HUES64 (cell line): ENCODE measurements at regions not wholly inside any gene's neighbourhood (a gene's known extent, or its start where the extent isn't known, plus 50 kb on each side); places are given as distances from the start of the nearest gene placed in this dataset.

Experiments
- H3K27ac ChIP-seq: 2 replicates; pipeline ENCODE4 v1.7.0; 2013; ENCODE audit warnings: low read depth, low read length, inconsistent platforms
- H3K27me3 ChIP-seq: 2 replicates; pipeline ENCODE4 v1.6.1; 2013; ENCODE audit warnings: mild to moderate bottlenecking, low read length; ENCODE audit not compliant: insufficient read depth
- H3K36me3 ChIP-seq: 2 replicates; pipeline ENCODE4 v1.6.1; 2013; ENCODE audit warnings: mild to moderate bottlenecking, low read length; ENCODE audit not compliant: insufficient read depth
- H3K4me1 ChIP-seq: 2 replicates; pipeline ENCODE4 v1.6.1; 2013; ENCODE audit warnings: mild to moderate bottlenecking, low read length, moderate library complexity; ENCODE audit not compliant: insufficient read depth
- H3K4me3 ChIP-seq: 2 replicates; pipeline ENCODE4 v1.5.1; 2013; ENCODE audit warnings: mild to moderate bottlenecking, low read length, moderate library complexity
- H3K9ac ChIP-seq: 2 replicates; pipeline ENCODE4 v1.6.1; 2013; ENCODE audit warnings: mild to moderate bottlenecking, low read depth, low read length
- H3K9me3 ChIP-seq: 2 replicates; pipeline ENCODE4 v1.6.1; 2013; ENCODE audit warnings: low read depth, low read length; ENCODE audit not compliant: insufficient read depth
- WGBS: fragments of 150-250, 120-280 bp; methylation state at CpG from one replicate; pipeline ENCODE4 v1.1.7; 2013; ENCODE audit warnings: missing lambda C conversion rate; 5-methylcytosine and 5-hydroxymethylcytosine counted together

GRCh38 chr7:110043519-110043918 lies 1047.4 kb upstream of the LRRN3 start:
- Histone ChIP-seq H3K9ac (no peak overlapping the region), H3K4me3 (no peak overlapping the region), H3K4me1 (no peaks in the 10 kb centered on the region), H3K36me3 (no peaks in the 10 kb centered on the region), H3K9me3 (no peaks in the 10 kb centered on the region), H3K27ac (no peak overlapping the region), H3K27me3 (no peaks in the 10 kb centered on the region)
- 100% methylated on average over 1 of the region's 1 CpG for WGBS

GRCh38 chr7:110050785-110051184 lies 1040.1 kb upstream of the LRRN3 start:
- no peak overlapping the region for H3K9ac ChIP-seq
- no peaks in the 10 kb centered on the region for H3K36me3 ChIP-seq
- WGBS, result 93% methylated on average over 2 of the region's 2 CpGs

GRCh38 chr7:110051372-110051771 lies 1039.6 kb upstream of the LRRN3 start:
- Histone ChIP-seq H3K9ac (no peak overlapping the region), H3K27ac (no peak overlapping the region), H3K4me1 (no peaks in the 10 kb centered on the region), H3K36me3 (no peaks in the 10 kb centered on the region), H3K4me3 (no peak overlapping the region), H3K9me3 (no peaks in the 10 kb centered on the region), H3K27me3 (no peaks in the 10 kb centered on the region)
- 93% methylated on average over 1 of the region's 2 CpGs for WGBS

More at GRCh38 chr7:110050785-110051184, 1040.1 kb upstream of the LRRN3 start:
- Histone ChIP-seq H3K4me1 (no peaks in the 10 kb centered on the region), H3K27me3 (no peaks in the 10 kb centered on the region), H3K4me3 (no peak overlapping the region), H3K9me3 (no peaks in the 10 kb centered on the region), H3K27ac (no peak overlapping the region)

- H3K36me3 ChIP-seq, result no peaks in the 10 kb centered on the region
- H3K4me3 ChIP-seq, result no peak overlapping the region
- no peak overlapping the region for H3K27ac ChIP-seq
- no peak overlapping the region for H3K9ac ChIP-seq
- H3K9me3 ChIP-seq, result no peaks in the 10 kb centered on the region
- no peaks in the 10 kb centered on the region for H3K4me1 ChIP-seq
- WGBS, result 99% methylated on average over 3 of the region's 3 CpGs
- no peaks in the 10 kb centered on the region for H3K27me3 ChIP-seq
These were observed 1034.6 kb upstream of the LRRN3 start for GRCh38 chr7:110056331-110056730.

- Histone ChIP-seq H3K9ac (no peak overlapping the region), H3K36me3 (no peaks in the 10 kb centered on the region), H3K9me3 (no peaks in the 10 kb centered on the region), H3K4me3 (no peak overlapping the region), H3K4me1 (no peaks in the 10 kb centered on the region), H3K27me3 (no peaks in the 10 kb centered on the region), H3K27ac (no peak overlapping the region)
- WGBS, result no CpG with 5 or more reads among the region's 1 CpG
These were observed 1032.5 kb upstream of the LRRN3 start for GRCh38 chr7:110058401-110058800.

DNA sequence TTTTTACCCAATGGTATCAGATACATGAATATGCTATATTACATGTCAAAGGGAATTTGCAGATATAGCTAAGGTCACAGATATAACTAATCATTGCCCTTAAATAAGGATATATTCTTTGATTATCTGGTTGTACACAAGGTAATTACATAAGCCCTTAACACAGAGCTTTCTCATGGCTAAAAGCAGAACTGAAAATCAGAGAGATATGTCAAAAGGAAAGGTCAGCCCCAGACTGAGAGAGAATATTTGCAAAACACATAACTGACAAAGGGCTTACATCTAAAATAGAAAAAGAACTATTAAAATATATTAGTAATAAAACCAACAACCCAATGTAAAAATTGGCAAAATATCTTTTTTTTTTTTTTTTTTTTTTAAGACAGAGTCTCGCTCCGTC lies 1029.5 kb upstream of the LRRN3 start:
- WGBS, result 93% methylated on average over 2 of the region's 2 CpGs
- H3K36me3 ChIP-seq, result no peaks in the 10 kb centered on the region
- no peak overlapping the region for H3K4me3 ChIP-seq
- H3K27me3 ChIP-seq, result no peaks in the 10 kb centered on the region
- no peak overlapping the region for H3K9ac ChIP-seq
- H3K9me3 ChIP-seq, result no peaks in the 10 kb centered on the region
- H3K27ac ChIP-seq, result no peak overlapping the region
- H3K4me1 ChIP-seq, result no peaks in the 10 kb centered on the region

DNA sequence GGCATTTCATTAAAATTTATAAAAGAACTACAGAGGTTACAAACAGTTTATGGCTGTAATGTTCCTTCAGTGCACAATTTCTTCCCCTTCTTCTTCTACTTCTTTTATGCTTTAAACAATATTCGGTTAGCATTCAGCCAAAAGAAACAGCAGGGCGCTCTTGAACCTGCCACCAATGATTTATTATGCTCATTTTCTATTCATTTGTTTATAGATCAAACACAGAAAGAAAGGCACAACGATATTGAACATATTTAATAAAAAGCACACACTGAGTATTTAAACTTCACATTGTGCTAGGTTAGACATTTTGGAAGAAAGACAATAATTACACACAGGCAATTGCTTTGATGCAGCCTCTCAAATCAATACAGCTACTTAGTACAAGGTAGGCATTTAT lies 1025.8 kb upstream of the LRRN3 start:
- Histone ChIP-seq H3K9me3 (no peaks in the 10 kb centered on the region), H3K36me3 (no peaks in the 10 kb centered on the region), H3K9ac (no peak overlapping the region), H3K27me3 (no peaks in the 10 kb centered on the region), H3K4me3 (no peak overlapping the region), H3K27ac (no peak overlapping the region), H3K4me1 (no peaks in the 10 kb centered on the region)
- 99% methylated on average over 3 of the region's 3 CpGs for WGBS

- H3K9me3 ChIP-seq, result no peaks in the 10 kb centered on the region
- H3K9ac ChIP-seq, result no peak overlapping the region
- no peaks in the 10 kb centered on the region for H3K4me1 ChIP-seq
- no CpG with 5 or more reads among the region's 2 CpGs for whole genome bisulfite sequencing
- H3K4me3 ChIP-seq, result no peak overlapping the region
- no peaks in the 10 kb centered on the region for H3K27me3 ChIP-seq
- H3K27ac ChIP-seq, result no peak overlapping the region
- H3K36me3 ChIP-seq, result no peaks in the 10 kb centered on the region
These were observed 1024.1 kb upstream of the LRRN3 start for GRCh38 chr7:110066843-110067242.

DNA sequence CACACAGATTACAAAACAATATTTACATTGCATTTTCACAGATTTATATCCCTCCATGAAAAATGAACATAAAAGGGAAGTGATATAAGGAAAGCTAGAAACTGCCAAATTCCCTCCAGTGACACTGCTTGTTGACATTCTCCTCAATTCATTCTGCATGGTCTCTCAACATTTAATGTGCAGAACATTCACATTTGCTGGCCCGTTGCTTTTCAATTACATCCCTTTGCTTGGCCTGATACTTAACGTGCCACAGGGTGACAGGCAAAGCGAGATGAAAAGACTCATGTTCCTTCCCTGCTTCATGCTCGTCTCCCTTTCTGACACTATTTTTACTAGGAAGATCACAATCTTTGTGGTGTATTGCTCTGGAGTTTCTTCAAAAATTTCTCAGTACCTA lies 1019.7 kb upstream of the LRRN3 start:
- 91% methylated on average over 4 of the region's 4 CpGs for WGBS
- Histone ChIP-seq H3K9ac (no peak overlapping the region), H3K27ac (no peak overlapping the region), H3K4me1 (no peaks in the 10 kb centered on the region), H3K36me3 (no peaks in the 10 kb centered on the region), H3K9me3 (no peaks in the 10 kb centered on the region), H3K4me3 (no peak overlapping the region), H3K27me3 (no peaks in the 10 kb centered on the region)

DNA sequence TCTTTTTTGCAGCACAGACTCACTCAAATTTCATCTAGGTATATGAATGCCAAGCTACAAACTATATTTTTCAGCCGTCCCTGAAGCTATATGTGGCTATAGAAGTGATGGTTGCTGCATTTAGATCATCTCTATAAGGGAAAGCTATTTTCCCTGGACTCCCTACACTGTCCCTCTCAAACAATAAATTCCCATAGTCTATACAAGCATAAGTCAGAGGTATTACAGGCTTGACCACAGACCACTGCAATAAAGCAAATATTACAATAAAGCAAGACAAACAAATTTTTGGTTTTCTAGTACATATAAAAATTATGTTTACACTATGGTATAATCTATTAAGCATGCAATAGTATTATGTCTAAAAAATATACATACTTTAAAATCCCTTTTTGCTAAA lies 1015.5 kb upstream of the LRRN3 start:
- H3K4me3 ChIP-seq, result no peak overlapping the region
- H3K9me3 ChIP-seq, result no peaks in the 10 kb centered on the region
- no CpG with 5 or more reads among the region's 1 CpG for WGBS
- no peak overlapping the region for H3K27ac ChIP-seq
- H3K27me3 ChIP-seq, result no peaks in the 10 kb centered on the region
- H3K4me1 ChIP-seq, result no peaks in the 10 kb centered on the region
- no peaks in the 10 kb centered on the region for H3K36me3 ChIP-seq
- H3K9ac ChIP-seq, result no peak overlapping the region

DNA sequence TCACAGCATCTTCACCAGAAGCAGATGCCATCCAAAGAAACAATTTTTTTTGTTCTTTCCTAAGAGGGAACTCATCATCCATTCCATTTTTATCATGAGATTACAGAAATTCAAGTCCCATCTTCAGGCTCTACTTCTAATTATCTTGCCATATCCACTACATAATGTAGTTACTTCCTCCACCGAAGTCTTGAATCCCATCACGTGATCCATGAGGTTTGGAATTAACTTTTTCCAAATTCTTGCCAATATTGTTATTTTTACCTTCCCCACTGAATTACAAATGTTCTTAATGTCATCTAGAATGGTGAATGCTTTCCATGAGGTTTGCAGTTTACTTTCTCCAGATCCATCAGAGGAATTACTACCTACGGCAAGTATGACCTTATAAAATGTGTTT lies 1014.7 kb upstream of the LRRN3 start:
- no peak overlapping the region for H3K27ac ChIP-seq
- H3K4me3 ChIP-seq, result no peak overlapping the region
- H3K27me3 ChIP-seq, result no peaks in the 10 kb centered on the region
- H3K9me3 ChIP-seq, result no peaks in the 10 kb centered on the region
- H3K36me3 ChIP-seq, result no peaks in the 10 kb centered on the region
- no peak overlapping the region for H3K9ac ChIP-seq
- no peaks in the 10 kb centered on the region for H3K4me1 ChIP-seq
- 89% methylated on average over 2 of the region's 3 CpGs for WGBS

- WGBS, result 94% methylated on average over 4 of the region's 5 CpGs
These were observed 1006.6 kb upstream of the LRRN3 start for GRCh38 chr7:110084181-110084807.

More at GRCh38 chr7:110084181-110084807, 1006.6 kb upstream of the LRRN3 start:
- no peaks in the 10 kb centered on the region for H3K4me1 ChIP-seq
- H3K36me3 ChIP-seq, result no peaks in the 10 kb centered on the region
- no peak overlapping the region for H3K9ac ChIP-seq
- H3K9me3 ChIP-seq, result peaks cover 3% of the 10 kb centered on the region; the same call in 1 of the 2 replicates
- H3K4me3 ChIP-seq, result no peak overlapping the region
- no peaks in the 10 kb centered on the region for H3K27me3 ChIP-seq
- no peak overlapping the region for H3K27ac ChIP-seq
